ENCODE measurements at regions not wholly inside any gene's neighbourhood (a gene's known extent, or its start where the extent isn't known, plus 50 kb on each side); places are given as distances from the start of the nearest gene placed in this dataset.

- TF ChIP-seq CTCF (IDR thresholded peaks at IDR 0.05 in 8 of 11, conservative IDR thresholded peaks at IDR 0.05 in 3 of 11): no peak
- TF ChIP-seq POLR2A (IDR thresholded peaks at IDR 0.05): no peak
- no peak for TF ChIP-seq POLR2AphosphoS5 (IDR thresholded peaks at IDR 0.05)
These were observed 281.9 kb downstream of the RAP2B start for GRCh38 chr3:153443961-153444360.

Measured in spleen (tissue), 7 donors.